HG02642 (cell line): ENCODE measurements at regions not wholly inside any gene's neighbourhood (a gene's known extent, or its start where the extent isn't known, plus 50 kb on each side); places are given as distances from the start of the nearest gene placed in this dataset.
"Not testable (repeated sequence)": the region's sequence is repeated elsewhere in the genome, so short reads cannot be mapped to it uniquely, and the experiment has no call there.

Source experiments
- ATAC-seq: cut with Tn5 transposase; IDR thresholded peaks from one replicate; pipeline ENCODE4 v1.9.1; 2021; ENCODE audit warnings: mild to moderate bottlenecking; ENCODE audit not compliant: unreplicated experiment, poor library complexity

DNA sequence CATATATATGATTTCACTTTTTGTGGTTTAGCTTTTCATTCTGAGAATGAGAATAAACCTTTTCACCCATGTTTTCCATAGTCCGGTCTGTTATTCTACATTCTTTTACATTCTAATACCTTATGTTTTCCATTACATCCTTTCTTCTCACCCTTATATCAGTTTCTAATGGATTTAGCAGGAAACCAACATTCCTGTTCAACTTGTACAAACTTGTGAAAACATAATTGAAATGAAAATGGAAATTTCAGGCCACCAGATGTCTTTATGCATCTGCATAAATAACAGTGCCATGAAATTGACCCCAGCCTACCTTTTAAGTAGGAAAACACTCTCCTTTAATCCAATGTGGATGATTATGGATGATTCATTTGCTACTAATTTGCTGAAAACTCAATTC lies 494.8 kb upstream of the ZFP42 start:
- no peak for ATAC-seq

DNA sequence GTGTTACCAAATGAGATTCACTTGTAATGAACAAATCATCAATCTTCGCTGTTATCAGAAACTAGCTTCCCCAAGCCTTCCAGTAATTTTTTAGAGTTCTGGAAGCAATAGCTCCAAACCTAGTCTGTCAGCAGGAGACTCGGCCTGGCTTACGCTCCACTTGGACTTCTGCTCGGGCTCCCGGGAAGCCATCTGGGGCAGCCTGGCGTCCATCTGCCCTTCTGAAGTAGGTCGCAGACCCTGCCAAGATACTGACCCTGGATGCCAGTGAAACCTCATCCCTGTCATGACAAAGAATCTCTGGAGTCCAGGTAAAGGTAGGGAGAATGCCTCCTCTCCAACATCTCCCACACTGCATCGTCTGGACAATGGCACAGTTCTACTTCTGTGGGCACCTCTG lies 493.8 kb upstream of the ZFP42 start:
- ATAC-seq = no peak

DNA sequence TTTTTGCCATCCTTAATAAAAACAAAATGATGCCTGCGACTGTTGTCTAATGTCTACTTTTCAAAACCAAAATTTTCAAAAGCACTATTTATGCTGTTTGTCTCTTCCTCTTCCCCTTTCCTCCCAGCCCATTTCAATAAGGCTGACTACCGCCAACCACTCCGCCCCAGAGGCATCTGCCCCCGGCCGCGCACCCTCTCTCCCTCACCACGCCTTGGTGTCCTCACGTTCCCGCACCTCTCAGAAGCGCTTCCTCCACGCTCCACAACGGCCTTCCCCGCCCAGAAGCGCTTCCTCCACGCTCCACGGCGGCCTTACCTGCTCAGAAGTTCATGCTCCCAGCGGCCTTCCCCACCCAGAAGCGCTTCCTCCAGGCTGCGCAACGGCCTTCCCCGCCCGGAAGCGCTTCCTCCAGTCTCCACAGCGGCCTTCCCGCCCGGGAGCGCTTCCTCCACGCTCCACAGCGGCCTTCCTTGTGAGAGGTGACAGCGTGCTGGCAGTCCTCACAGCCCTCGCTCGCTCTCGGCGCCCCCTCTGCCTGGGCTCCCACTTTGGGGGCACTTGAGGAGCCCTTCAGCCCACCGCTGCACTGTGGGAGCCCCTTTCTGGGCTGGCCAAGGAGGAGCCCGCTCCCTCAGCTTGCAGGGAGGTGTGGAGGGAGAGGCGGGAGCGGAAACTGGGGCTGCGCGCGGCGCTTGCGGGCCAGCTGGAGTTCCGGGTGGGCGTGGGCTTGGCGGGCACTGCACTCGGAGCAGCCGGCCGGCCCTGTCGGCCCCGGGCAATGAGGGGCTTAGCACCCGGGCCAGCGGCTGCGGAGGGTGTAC lies 490.4 kb upstream of the ZFP42 start:
- ATAC-seq = no peak

DNA sequence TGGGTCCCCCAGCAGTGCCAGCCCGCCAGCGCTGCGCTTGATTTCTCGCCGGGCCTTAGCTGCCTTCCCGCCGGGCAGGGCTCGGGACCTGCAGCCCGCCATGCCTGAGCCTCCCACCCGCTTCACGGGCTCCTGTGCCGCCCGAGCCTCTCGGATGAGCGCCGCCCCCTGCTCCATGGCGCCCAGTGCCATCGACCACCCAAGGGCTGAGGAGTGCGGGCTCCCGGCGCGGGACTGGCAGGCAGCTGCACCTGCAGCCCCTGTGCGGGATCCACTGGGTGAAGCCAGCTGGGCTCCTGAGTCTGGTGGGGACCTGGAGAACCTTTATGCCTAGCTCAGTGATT lies 489.8 kb upstream of the ZFP42 start:
- not testable (repeated sequence) for ATAC-seq

DNA sequence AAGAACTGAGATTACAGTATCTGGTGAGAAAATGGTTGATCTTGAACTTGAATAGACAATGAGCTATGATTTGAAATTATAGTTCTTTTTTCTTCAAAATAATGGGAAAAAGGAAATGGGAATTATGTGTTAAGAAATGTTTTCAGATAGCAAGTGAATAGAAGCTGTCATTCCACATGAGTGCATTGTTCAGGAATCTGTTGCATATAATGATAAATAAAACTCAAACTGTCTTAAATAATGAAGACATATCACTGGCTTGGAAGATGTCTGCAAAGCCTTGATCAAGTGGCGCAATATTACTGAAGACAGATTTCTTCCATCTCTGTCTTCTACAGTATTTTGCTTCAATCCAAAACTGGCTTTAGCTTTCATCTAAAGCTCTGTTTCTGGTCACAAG lies 479.3 kb upstream of the ZFP42 start:
- no peak for ATAC-seq

DNA sequence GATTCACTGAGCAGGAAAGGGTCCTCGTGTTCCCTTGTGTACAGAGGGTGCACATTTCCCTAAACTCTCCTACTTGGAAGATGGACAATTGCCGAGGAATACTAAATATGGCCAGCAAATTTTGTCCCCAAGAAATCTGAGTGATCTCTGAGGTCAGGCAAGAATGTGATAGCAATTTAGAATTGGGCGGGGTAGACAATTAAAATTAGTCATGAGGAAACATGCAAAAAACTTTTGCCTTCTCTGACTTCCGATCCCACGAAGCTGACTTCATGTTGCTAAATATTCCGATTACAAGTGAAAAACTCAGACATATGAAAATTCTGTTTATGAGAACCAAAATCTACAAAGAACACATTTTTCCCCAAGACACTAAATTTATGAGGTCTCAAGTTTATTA lies 453.9 kb upstream of the ZFP42 start:
- no peak for ATAC-seq

DNA sequence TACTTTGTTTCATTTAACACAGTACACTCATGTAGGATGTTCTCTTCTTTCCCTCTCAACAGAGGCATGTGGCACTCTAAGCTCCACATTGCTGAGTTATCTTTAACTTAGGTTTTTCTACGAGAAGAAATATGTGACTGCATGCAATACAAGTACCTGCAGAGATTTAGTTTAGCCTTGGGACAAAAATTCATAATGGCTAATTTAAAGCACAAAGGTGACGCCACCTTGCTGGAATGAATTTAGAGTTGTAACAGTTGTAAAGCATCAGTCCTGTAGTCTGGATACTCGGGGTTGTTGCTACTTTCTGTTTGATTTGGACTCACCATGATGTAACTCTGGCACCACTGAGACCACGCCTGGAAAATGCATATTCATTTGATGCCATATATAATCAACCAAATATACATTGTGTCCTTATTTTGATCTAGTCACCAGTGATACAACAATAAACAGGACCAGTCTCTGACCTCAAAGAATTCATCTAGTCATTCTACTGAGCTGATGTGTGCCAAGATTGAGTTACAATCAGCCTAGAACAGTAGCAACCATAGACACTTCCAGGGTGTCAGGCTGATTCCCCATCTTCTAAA lies 451.0 kb upstream of the ZFP42 start:
- no peak for ATAC-seq

DNA sequence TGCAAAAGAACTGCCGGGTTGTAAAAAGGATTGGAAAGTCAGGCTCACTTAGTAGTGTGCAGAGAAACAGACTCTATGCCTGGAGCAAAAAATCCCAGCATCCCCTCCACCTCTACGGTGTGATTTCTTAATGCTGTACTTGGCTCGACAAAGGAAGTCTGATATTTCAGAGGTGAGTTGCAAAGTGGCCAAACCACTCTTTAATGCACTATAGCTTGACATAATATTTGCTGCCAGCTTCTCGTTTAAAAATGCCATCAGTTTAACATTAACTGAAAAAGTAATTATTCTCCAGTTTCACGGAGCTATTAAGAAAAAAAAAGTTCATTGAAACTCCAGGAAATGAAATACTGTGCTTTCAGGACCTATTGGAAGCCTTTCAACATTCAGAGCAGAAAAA lies 448.3 kb upstream of the ZFP42 start:
- ATAC-seq = no peak

DNA sequence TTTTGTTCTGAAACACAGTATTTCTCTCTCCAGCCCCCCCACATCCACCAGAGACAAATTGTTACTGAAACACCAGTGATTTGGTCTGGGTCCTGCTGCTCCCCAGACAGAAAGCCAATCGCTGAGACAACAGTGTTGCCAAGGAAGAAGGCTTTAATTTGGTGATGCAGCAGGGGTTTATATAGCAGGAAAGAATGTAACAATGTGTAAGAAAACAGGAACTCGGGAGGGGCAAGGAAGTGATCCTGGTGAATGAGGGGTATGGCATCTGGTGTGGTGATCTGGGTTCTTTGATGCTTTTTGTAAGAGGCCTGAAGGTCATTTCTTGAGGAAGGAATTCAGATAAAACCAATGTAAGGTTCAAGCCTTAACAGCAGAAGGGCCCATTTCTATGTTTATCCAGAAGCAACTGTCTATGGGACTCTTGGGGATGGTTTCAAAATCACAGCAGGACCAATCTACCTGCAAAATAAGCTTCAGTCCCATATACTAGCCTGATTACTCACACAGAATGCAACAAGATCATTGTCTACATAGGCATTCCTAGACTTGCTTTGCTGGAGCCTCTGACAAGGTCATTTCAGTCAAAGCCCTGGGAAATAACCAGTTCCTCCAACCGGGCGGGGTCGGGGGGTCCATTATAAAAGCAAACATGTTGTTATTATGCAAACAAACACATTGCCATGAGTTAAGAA lies 445.2 kb upstream of the ZFP42 start:
- no peak for ATAC-seq

DNA sequence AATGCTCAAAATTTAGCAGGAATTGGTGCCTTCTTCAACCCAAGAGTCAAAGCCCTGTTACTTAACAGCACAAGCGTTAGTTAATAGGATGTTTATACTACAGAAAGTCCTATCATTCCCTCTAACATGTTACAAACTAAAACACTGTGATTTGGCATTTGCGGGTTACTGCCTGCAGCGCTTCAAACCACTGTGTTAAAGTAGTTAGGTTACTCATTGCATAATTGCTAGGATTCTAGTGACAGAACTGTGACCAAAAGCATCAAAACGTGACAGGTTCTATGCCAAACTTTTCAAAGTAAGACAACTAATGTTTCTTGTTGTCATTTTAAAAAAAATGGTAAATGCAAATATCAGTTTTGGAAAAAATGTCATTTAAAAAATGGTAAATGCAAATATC lies 442.8 kb upstream of the ZFP42 start:
- ATAC-seq = no peak

DNA sequence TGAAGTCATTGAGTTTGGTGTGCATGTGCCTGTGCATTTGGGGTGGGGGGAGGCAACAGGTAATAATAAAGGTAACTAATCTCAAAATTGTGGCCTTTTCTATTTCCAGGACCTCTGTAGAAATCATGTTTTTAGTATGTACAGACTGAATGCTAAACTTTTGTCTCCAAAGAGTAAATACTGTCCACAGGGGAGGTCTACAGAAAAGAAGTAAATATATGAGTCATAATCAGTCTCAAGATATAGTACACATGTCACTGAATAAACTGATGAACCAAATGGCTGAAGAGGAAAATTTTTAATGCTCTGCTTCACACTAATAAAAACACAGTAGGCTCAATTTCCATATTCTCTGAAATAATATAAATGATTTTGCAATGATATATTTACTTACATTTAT lies 440.4 kb upstream of the ZFP42 start:
- no peak for ATAC-seq

DNA sequence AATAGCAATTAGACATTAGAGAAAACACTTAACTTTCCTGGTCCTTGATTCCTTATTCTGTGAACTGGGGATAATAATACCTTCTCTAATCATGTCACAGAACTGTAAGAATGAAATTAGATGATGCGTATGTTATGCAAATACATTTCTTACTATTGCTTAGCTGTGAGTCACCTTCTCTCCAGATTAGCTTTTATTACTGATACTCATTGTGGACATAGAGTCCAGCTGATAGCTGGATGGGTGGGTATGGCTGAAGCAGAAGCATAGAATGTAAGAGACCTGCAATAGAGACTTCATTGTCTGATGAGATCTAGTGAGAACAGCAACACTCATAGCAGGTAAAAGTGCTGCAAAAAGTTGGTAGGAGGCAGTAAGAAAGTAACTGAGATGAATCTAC lies 437.2 kb upstream of the ZFP42 start:
- ATAC-seq = no peak

DNA sequence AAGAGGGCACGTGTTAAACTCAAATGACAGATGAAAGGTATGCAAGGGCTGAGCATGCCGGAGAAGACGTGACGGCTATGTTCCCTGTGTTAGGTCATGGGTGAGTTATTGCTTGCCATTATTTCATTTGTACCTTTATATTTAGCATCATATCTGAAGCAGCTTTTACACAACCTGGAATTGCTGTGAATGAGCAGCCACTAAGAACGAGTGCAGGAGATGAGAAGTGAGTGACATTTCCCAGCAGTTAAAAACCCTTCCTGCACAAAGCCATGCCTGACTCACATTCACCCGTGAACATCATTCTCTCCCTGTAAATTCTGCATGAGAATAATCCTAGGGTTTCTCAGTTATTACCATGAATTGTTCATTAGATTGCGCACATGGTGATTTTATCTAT lies 433.2 kb upstream of the ZFP42 start:
- ATAC-seq = no peak

DNA sequence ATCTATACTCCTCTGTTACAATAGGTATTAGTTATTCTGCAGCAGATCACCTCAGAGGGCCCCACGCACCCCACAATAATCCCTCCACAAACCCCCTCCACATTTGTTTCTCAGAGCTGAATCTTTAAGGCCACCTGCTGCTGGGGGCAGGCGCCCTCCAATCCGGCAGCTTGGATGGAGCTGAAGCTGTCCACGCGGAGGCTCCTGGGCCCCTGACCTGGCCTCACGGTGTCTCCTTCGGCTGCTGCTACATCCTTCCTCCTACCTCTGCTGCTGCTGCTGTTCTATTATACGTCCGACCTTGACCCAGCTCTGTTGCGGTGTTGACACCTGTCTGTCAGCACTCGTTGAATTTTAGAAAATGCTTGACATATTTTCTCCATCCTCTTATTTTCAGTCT lies 430.2 kb upstream of the ZFP42 start:
- no peak for ATAC-seq

DNA sequence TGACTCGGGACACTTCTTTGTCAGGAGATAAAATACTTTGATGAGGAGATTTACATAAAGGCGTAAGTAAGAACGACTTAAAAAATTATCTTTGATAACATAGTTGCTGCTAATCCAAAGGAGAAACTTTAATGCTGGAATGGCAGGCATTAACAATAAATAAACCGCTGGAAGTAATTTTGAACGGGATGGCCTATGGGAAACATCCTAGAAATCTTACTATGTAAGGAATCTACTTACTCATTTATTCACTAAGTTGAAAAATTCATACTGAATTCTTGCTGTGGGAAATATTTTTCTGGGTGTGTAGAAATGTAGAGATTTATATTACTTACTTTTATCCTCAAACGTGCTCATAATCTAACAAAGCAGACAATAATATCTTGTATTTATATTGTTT lies 425.7 kb upstream of the ZFP42 start:
- no peak for ATAC-seq

DNA sequence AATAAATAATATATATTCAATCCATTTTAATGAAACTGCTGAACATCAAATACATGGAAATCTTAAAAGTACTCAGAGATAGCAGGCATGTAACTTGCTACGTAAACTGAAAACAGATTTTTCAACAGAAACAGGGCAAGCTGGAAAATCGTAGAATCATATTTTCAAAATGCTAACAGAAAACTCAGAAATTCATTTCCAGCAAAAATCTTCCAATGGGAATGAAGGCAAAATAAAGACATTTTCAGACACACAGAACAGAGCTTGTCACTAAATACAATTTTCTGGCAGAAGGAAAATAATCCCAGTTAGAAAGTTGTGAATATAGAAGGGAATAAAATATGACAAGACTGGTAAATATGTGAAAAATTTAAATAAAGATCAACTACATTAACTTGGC lies 419.9 kb upstream of the ZFP42 start:
- no peak for ATAC-seq

DNA sequence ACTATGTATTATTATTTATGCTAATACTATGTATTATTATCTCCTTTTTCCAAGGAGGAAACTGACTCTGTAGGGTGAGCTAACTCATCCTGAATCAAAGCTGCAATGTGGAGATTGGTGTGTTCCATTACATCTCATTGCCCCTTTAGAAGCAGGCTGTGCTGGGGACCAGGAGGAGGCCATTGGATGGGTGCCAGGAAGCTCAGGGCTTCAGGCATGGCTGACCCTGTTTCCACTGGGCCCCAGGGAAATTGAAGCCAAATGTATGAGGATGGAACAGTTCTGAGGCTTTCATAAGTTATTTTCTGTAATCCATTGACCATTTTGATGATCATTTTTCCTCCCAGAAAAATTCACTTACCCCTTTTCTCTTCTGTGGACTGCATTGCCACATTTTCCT lies 418.8 kb upstream of the ZFP42 start:
- no peak for ATAC-seq

DNA sequence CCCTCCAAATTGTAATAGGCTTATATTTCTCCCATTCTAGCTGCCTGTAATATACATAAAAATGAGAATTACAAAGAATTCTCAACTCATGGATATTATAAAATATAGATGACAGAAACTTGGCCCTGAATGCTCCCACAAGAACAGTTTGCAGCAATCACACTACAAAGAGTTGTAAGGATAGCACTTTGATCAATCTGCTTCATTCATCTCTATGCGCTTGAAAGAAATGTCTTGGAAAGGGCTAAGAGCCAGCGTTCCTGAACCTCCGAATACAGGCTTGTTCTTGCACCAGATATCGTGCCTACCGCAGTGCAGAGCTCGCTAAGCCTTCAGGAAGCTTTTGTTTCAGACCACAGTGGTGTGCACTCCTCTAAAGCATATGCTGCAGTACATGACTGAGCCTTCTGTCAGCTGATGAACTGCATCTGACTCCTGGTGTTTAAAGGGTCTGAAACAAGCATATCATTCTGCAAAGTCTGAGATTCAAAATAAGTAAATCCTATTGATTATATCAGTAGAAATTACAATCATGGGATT lies 417.6 kb upstream of the ZFP42 start:
- ATAC-seq = no peak

DNA sequence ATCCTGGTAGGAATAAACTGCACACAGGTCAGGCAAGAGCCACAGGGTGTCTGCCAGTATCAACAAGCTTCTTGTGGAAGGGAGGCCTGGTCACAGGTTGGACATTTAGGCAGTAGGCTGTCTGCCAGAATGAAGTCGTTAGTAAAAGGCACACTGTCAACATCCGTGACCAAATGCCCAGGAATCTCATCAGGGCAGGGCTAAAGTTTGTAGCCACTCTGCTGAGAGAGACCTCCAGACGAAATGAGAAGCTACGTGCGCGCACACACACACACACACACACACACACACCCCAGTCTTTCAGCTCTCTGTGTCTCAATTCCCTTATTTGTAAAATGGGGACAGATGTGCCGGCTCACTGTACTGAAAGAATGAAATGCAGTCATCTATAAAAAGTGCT lies 408.7 kb upstream of the ZFP42 start:
- no peak for ATAC-seq

DNA sequence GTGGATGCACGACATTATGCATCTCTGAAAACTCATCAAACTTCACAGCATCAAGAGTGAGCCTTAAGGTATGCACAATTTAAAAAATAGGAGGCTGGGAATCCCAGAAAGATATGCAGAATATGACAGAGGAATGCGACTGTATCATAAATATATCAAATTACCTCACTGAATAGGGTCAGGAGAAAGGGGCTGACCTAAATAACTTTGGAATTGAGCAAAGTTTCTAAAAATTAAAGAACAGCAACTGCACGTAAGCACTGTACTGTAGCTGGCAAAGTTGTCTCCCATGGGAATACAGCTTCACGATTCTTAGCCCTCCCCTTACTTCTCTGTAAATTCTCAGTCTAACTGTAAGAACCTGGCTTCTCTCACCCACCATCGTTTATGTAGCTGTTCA lies 397.4 kb upstream of the ZFP42 start:
- ATAC-seq = no peak

DNA sequence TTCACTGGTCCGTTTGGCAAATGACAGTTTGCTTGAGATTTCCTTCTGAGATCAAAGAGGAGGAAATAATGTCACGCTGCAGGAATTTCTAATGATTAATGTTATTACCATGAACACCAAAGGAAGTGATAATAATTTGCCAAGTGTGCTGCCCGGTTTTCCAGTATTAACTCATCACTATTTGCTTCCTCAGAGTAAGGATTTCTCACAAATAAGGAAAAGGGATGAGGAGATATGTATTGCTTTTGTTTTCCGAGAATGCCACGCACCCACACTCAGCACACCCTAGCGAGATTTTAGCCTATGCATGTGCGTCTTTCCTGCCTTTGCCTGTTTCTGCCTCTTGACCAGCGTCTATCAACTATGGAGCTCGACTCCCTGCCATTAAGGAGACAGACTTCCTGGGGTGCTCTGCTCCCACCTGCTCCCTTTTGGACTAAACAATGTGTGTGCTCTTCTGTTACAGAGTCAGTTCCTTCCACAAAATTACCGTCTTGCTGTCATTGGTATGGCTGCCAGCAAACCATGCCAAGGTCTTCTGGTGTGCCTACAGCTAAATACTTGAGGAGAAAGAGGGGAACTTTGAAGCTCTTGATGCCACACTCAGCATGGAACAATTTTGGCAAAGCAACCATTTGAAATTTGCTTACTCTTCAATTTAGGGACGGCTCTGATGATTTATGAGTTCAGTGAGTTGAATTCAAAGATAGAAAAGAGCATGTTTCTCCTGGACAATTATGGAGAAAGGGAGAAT lies 393.1 kb upstream of the ZFP42 start:
- ATAC-seq = no peak
